ENCODE measurements at regions not wholly inside any gene's neighbourhood (a gene's known extent, or its start where the extent isn't known, plus 50 kb on each side); places are given as distances from the start of the nearest gene placed in this dataset.

- no peak for TF ChIP-seq CTCF (IDR thresholded peaks at IDR 0.05; ENCODE audit: insufficient read depth, low read length)
- no peak for TF ChIP-seq POLR2AphosphoS5 (IDR thresholded peaks at IDR 0.05; ENCODE audit: low read depth)
- no peak for TF ChIP-seq REST (IDR thresholded peaks at IDR 0.05; ENCODE audit: insufficient replicate concordance, low read depth)
Observed at GRCh38 chr5:133819977-133820471, 148.4 kb downstream of the C5orf15 start.

Measured in HL-60 (cell line).